Head of caudate nucleus (tissue), 42 donors: ENCODE measurements at regions not wholly inside any gene's neighbourhood (a gene's known extent, or its start where the extent isn't known, plus 50 kb on each side); places are given as distances from the start of the nearest gene placed in this dataset.
"Not testable (repeated sequence)": the region's sequence is repeated elsewhere in the genome, so short reads cannot be mapped to it uniquely, and the experiment has no call there.

Experiments
- DNase-seq, 42 donors: peaks; one replicate each; pipeline versions ENCODE4 v3.0.0 to v3.0.0-alpha.2; 2020 to 2021; ENCODE audit warnings: mixed read lengths in 7 of 42
- intact Hi-C: fragments of 100-400 bp; cut with DNase I; formaldehyde crosslinking; loops from one replicate; pipeline ENCODE4 v1.15.0; 2022

GRCh38 chr11:34798985-34799384 is 117.2 kb downstream of the APIP start:
- intact Hi-C loops, result no loop called here
- DNase-seq, result no peak

DNA sequence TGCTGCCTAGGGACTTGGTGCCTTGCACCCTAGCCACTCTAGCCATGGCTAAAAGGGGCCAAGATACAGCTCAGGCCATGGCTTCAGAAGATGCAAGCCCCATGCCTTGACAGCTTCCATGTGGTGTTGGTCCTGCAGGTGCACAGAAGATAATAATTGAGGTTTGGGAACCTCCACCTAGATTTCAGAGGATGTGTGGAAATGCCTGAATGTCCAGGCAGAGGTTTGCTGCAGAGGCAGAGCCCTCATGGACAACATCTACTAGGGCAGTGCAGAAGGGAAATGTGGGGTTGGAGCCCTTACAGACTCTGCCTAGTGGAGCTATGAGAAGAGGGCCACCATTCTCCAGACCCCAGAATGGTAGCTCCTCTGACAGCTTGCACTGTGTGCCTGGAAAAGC is 118.7 kb downstream of the APIP start:
- intact Hi-C loops, result not testable (repeated sequence)

GRCh38 chr11:34795641-34796040 is 120.5 kb downstream of the APIP start:
- intact Hi-C loops, result no loop called here
- DNase-seq, result no peak

More for the DNA sequence above, 118.7 kb downstream of the APIP start:
- not testable (repeated sequence) for DNase-seq

GRCh38 chr11:34794696-34795095 is 121.5 kb downstream of the APIP start:
- no peak for DNase-seq
- intact Hi-C loops, result loop anchor here (5.0 kb wide), 1 partner anchor 207 kb away; no protein-coding TSS in a partner anchor

- DNase-seq, result no peak
- intact Hi-C loops, result loop anchor here (5.0 kb wide), 1 partner anchor 206 kb away; no protein-coding TSS in a partner anchor
These were observed 122.5 kb downstream of the APIP start for GRCh38 chr11:34793666-34794065.

DNA sequence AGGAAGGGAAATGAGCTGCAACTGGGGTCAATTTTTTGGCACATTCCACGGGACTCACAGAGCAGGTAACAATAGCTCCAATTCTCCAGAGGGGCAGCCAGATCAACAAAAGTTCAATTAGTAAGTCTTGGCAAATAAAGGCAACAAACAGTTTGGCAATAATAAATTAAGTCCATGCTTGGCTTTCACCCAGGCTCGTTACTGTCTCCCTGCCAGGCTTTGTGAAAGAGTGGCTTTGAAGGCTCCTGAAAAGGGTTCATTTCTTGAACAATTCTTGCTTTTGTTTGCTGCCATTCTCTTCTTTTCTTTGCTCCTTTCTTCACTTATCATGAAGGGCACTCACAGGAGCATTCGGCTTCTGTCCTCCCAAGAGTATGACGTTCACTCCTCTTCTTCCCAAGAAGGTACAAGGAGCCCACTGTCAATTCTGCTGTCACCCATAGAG is 123.3 kb downstream of the APIP start:
- peak in 33 of 42 donors; percentile 7 to 69 (median 37) for DNase-seq
- intact Hi-C loops, result loop anchor here (5.0 kb wide), 1 partner anchor 206 kb away; no protein-coding TSS in a partner anchor

DNA sequence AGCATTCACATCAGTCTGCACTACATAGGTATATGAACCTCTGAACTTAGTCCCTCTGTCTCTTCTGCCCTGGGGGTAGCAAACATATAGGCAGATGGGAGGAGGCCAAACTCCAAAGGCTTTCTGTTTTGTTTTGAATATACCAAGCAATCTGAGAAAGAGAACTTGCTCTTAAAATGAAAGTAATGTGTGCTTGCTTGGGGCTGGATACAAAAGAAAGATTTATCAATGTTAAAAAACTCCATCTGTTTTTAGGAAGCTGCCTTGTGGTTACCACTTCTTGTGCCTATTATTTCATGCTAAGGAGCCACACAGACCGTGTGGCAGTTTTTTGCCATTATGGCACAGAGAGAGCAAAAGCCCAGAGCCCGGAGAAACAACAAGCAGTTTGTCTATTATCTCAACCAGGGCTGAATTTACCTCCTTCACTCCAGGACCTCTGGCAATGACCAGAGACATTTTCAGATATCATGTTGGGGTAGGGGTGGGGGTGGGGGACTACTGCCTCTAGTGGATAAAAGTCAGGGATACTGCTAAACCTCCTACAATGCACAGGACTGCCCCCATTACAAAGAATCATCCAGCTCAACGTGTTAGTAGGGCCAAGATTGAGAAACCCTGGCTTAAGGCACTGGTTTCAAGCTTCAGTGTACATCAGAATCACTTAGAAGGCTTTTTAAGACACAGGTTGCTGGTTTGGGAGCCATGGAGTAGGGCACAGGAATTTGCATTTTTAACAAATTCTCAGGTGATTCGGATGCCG is 124.2 kb downstream of the APIP start:
- DNase-seq, result no peak
- intact Hi-C loops, result loop anchor here (5.0 kb wide), 1 partner anchor 205 kb away; no protein-coding TSS in a partner anchor

- no peak for DNase-seq
- intact Hi-C loops, result loop anchor here (5.0 kb wide), 1 partner anchor 203 kb away; no protein-coding TSS in a partner anchor
These were observed 125.6 kb downstream of the APIP start for GRCh38 chr11:34790620-34791019.

DNA sequence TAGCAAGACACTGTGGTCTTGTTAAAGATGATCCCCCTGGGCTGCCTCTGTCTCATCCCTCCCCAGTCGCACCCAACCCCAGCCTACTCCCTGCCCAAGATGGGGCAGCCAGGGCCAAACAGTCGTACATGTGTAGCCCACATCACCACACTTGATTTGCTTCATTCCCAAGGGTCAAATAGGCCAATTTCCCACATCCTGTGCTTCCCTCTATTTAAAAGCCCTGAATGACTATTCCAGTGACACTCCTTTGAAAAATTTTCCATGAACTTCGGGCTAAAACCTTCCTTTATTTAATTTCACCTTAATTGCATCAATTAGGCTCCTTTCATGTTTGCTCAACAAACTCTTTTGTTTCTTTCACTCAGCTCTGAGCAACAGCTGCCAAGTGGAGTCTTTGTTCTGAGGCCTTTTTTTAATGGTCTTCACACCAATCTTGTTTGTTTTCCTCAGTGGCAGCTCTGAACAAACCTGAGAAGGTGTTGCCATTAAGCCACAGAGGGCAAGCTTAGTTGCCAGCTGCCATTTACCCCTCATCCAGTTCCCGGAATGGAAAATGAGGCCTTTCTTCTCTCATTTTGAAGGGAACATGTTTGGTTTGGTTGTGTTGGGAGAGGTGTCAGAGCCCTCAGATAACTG is 126.9 kb downstream of the APIP start:
- DNase-seq, result no peak
- intact Hi-C loops, result no loop called here

DNA sequence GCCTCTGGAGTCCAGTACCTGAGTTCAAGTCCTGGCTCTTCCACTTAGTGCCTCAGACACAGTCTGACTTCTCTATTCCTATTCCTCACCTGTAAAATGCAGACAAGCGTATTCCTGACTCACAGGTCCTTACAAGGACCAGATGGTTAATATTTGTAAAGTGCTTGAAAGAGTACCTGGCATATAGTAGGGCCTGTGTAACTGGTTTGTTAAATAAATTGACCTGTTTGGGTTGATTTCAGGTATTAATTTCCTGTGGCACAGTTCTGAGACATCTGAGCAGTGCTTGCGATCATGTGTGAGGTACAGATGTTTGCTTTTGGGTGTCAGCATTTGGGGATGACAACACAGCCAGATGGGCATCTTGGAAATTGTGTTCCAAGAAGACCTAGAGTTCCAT is 127.5 kb downstream of the APIP start:
- no peak for DNase-seq
- intact Hi-C loops, result no loop called here

- no peak for DNase-seq
- intact Hi-C loops, result no loop called here
These were observed 128.3 kb downstream of the APIP start for GRCh38 chr11:34787895-34788294.

DNA sequence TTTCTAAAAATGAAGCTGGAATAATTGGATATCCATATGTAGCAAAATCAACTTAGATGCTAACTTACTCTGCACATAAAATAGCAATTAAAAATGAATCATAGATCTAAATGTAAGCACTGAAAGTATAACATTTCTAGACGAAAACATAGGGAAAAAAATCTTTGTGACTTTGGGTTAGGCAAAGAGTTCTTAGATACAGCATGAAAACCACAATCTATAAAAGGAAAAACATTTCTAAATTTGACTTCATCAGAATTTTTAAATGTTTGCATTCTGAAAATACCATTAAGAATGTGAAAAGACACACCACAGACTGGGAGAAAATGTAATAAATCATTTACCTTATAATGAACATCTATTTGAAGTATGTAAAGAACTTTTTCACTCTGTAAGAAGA is 128.8 kb downstream of the APIP start:
- no peak for DNase-seq
- intact Hi-C loops, result no loop called here

GRCh38 chr11:34784318-34784841 is 131.8 kb downstream of the APIP start:
- no peak for DNase-seq
- intact Hi-C loops, result no loop called here

GRCh38 chr11:34783816-34784317 is 132.3 kb downstream of the APIP start:
- no peak for DNase-seq
- intact Hi-C loops, result no loop called here

DNA sequence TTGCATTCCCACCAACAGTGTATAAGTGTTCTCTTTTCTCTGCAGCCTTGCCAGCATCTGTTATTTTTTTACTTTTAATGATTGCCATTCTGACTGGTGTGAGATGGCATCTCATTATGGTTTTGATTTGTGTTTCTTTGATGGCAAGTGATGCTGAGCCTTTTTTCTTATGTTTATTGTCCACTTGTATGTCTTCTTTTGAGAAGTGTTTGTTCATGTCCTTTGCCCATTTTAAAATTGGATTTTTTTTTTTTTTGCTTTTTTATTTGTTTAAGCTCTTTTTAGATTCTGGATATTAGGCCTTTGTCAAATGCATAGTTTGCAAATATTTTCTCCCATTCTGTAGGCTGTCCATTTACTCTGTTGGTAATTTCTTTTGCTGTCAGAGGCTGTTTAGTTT is 134.4 kb downstream of the APIP start:
- DNase-seq, intact Hi-C loops: not testable (repeated sequence)

DNA sequence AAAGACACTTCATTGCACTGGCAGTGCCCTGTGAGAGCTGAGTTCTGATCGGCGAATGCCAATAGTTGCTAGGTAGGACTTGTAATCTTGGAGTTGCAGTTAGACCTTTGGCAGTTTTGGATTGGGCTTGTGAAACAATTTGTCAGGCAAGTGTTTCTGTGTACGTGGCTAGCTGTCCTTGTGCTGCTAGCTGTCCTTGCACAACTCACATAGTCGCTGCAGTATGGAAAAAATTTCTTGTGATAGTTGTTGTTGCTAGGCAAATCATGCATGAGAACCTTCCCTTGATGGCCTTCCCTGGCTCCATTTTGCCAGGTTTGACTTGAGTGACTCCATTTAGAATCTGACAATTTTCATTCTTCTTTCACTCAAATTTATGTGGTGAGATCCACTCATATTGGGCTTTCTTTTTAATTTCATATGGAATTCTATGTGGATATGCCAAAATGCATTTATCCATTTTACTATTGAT is 140.7 kb downstream of the APIP start:
- intact Hi-C loops, result no loop called here
- no peak for DNase-seq

- intact Hi-C loops, result no loop called here
- no peak for DNase-seq
These were observed 141.6 kb downstream of the APIP start for GRCh38 chr11:34774604-34775003.

DNA sequence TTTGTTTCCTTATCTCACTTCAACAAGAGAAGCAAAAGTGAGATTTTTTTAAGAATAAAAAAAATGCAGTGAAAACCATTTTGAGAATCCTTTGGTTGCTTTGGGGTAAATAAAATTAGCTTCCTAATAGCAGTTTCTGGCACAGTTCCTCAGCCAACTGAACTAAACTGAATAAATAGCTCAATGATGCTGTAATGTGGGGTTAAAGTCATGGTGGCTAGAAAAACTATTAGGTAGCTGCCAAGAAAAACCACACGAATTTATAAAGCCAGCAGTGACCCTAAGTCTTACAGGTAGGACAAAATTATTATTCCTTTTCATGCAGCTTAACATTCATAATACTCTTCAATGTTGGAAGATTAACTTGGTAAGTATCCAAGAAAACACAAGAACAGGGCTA is 142.4 kb downstream of the APIP start:
- intact Hi-C loops, result no loop called here
- DNase-seq, result no peak

DNA sequence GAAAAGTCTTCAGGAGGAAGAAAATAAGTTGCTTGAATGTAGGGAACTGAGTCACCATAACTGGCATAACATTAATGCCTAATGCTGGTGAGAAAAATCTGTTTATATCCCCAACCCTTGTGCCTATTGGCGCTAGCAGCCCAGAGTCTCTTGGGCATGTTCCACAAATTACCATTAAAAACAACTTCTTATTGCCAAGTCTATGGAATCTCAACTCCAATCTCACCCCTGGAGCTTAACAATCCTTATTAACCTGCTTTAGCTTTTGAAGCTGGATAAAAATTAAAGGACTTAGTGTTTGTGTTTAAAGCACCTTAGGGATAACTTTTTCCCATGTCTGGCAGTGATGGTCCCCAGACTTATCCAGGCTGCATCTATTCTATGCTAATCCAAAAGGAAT is 143.0 kb downstream of the APIP start:
- intact Hi-C loops, result no loop called here
- DNase-seq, result no peak

GRCh38 chr11:34770111-34770510 is 146.1 kb downstream of the APIP start:
- intact Hi-C loops, result no loop called here
- DNase-seq, result no peak
